Activated T-cell treated with anti-CD3 and anti-CD28 coated beads, Interleukin-2, amount 50 U/mL, for 48 hours (primary cell): ENCODE measurements at regions not wholly inside any gene's neighbourhood (a gene's known extent, or its start where the extent isn't known, plus 50 kb on each side); places are given as distances from the start of the nearest gene placed in this dataset.
A peak's percentile ranks its signal among the peaks of the same experiment; 100 is the strongest.
"Not testable (repeated sequence)": the region's sequence is repeated elsewhere in the genome, so short reads cannot be mapped to it uniquely, and the experiment has no call there.

Experiments used
- DNase-seq, 2 experiments: peaks; one replicate each; pipeline ENCODE4 v3.0.0-alpha.2; 2020

DNA sequence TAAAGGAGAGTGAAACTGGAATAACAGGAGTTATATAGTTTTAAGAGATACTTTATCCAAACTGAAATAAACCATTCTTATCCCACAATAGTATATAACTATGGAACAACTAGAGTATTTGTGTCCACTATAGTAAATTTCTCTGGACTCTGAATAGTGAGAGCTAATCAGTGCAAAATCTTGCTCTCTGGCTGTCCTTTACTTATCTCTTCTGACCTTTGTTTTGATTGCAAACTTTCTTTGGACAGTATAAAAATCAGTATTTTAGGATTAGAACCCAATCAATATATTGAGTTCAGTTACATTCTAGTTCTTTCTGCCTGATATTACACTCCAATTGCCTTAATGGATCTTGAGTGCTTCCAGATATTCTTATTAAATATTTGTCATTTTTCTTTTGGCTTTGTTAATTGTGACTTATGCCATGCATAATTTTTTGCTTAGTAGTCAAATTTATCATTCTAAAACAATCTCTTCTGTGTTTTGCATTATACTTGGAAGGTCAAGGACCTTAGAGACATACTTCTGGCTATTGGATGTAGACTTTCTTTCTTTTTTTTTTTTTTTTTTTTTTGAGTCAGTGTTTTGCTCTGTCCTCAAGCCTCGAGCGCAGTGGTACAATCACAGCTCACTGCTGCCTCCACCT, 89.9 kb upstream of the AMN1 start:
- DNase-seq: no peak

- DNase-seq: no peak
These were observed 88.3 kb upstream of the AMN1 start for GRCh38 chr12:31817120-31817519.

DNA sequence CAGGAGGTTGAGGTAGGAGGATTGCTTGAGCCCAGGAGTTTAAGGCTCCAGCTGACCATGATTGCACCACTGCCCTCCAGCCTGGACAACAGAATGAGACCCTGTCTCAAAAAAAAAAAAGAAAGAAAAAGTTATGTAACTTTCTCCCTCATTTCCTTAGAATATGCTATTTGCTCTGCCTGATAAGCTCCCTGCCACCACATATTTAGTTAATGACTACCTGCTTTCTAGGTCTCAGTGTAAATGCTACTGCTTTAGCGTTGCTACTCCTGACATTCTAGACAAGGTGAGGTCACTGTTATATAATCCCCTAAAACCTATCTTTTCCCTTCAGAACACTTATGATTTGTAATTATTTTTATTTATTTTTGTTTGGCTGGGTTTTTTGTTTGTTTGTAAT, 86.3 kb upstream of the AMN1 start:
- DNase-seq: no peak

- no peak for DNase-seq
These were observed 84.5 kb upstream of the AMN1 start for GRCh38 chr12:31813305-31813704.

- DNase-seq: no peak
These were observed 78.9 kb upstream of the AMN1 start for GRCh38 chr12:31807773-31808097.

DNA sequence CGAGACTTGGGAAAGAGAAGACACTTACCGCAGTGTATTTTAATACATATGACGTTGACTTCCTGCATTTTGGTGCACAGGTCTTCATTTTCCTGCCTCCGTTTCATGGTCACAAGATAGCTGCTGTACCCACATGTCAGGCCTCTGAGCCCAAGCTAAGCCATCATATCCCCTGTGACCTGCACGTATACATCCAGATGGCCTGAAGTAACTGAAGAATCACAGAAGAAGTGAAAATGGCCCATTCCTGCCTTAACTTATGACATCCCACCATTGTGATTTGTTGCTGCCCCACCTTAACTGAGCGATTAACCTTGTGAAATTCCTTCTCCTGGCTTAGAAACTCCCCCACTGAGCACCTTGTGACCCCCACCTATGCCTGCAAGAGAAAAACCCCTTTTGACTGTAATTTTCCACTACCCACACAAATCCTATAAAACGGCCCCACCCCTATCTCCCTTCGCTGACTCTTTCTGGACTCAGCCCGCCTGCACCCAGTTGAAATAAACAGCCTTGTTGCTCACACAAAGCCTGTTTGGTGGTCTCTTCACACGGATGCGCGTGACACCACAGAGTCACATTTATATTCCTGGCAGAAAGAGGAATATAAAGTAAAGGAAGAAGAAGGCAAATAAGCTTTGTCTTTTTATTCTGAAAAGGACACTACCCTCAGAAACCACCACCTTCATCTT, 78.4 kb upstream of the AMN1 start:
- peak; percentile 48 to 49 for DNase-seq

- DNase-seq: not testable (repeated sequence)
These were observed 76.9 kb upstream of the AMN1 start for GRCh38 chr12:31805681-31806080.

DNA sequence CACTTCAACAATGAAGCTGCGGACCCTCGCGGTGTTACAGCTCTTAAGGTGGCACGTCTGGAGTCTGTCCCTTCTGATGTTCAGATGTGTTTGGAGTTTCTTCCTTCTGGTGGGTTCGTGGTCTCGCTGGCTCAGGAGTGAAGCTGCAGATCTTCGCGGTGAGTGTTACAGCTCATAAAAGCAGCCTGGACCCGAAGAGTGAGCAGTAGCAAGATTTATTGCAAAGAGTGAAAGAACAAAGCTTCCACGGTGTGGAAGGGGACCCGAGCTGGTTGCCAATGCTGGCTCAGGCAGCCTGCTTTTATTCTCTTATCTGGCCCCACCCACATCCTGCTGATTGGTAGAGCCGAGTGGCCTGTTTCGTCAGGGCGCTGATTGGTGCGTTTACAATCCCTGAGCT, 75.9 kb upstream of the AMN1 start:
- not testable (repeated sequence) for DNase-seq

GRCh38 chr12:31804185-31804504, 75.3 kb upstream of the AMN1 start:
- DNase-seq: no peak

- no peak for DNase-seq
These were observed 74.7 kb upstream of the AMN1 start for GRCh38 chr12:31803306-31804184.

DNA sequence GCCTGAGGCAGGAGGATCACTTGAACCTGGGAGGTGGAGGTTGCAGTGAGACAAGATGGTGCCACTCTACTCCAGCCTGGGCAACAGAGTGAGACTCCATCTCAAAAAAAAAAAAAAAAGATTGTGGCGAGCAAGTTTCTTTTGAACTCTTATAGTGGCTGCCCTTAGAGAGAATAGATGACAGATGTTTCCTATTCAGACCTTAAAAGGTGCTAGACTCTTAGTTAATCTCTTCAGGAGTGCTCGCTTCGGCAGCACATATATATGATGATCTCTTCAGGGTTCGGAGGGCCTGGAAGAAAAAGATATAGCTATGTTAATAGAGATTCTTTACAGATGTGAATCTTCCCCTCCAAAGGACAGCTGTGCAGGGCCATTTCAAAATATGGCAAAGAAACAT, 73.1 kb upstream of the AMN1 start:
- no peak for DNase-seq

GRCh38 chr12:31797230-31797872, 68.5 kb upstream of the AMN1 start:
- DNase-seq: peak in 1 of 2 experiments; percentile 29

DNA sequence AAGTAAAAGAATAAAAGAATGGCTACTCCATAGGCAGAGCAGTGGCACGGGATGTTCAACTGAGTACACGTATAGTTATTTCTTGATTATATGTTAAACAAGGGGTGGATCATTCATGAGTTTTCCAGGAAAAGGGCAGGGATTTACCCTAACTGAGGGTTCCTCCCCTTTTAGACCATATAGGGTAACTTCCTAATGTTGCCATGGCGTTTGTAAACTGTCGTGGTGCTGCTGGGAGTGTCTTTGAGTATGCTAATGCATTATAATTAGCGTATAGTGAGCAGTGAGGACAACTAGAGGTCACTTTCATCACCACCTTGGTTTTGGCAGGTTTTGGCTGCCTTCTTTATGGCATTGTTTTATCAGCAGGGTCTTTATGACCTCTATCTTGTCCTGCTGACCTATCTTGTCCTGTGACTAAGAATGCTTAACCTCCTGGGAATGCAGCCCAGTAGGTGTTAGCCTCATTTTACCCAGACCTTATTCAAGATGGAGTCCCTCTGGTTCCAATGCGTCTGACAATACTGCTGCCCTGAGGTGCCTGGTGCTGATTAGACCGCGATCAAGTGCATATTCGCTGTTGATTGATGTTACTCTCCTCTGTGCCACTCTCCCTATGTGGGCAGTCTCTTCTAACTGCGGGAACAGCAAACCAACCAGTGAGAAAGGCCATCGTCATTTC, 67.6 kb upstream of the AMN1 start:
- DNase-seq: no peak

DNA sequence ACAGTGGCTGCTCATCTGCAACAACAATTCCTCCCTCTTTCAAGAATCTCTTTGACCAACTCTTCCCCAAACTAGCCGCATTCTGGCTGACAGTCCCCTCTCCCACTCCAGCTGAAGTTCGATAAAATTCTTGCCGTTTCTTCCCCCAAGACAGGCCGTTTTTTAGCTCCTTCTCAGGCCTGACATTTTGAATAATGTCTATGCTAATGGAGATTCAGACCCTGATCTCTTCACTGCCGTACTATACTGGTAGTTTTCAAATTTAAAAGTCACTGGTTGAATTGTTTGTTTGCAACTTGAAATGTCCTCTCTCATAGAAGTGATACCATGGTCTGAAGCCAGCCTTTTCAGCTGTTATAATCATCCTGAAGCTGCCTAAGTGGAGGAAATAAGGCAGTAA, 65.9 kb upstream of the AMN1 start:
- DNase-seq: no peak

DNA sequence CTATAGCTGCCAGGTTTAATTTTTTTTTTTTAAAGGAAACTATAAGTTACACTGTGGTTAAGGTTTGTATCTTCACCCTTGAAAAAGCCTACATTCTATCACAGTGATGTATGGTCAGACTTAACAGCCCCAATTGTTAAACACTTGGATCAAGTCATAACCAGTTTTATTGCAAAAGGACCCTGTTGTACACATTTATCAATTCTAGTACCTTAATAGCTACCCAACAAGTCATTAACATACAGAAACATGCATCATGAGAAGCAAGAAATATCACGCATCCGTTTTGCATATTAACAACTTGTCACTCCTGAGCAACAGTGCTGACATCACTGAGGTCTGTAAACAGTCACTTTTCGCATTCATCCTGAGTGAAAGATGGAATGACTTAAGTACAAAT, 62.4 kb upstream of the AMN1 start:
- DNase-seq: not testable (repeated sequence)

GRCh38 chr12:31790759-31791158, 61.9 kb upstream of the AMN1 start:
- DNase-seq: no peak

GRCh38 chr12:31785318-31785717, 56.5 kb upstream of the AMN1 start:
- no peak for DNase-seq

GRCh38 chr12:31783996-31784645, 55.3 kb upstream of the AMN1 start:
- no peak for DNase-seq

- no peak for DNase-seq
These were observed 54.7 kb upstream of the AMN1 start for GRCh38 chr12:31783556-31783955.

- DNase-seq: no peak
These were observed 53.2 kb upstream of the AMN1 start for GRCh38 chr12:31781894-31782540.

- no peak for DNase-seq
These were observed 51.3 kb upstream of the AMN1 start for GRCh38 chr12:31780096-31780495.

DNA sequence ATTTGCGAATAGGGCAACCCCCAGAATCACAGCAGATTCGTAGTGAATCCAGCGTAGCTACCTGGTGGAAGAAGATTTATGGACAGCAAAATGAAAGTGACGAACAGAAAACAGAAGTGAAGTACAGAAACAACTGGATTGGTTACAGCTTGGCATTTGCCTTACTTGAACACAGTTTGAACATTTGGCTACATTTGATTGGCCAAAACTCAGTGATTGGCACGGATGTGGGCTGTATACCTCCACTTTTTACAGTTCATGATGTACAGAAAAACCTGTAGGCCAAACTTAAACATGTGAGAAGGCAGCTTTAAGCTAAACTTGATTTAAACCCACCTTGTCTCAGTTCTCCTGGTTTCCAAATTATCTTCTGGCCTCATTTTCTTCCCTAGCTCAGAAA, 49.9 kb upstream of the AMN1 start:
- DNase-seq: no peak
